NCI-H510A treated with DMSO at 0.1 percent for 48 hours (cell line): ENCODE measurements at regions not wholly inside any gene's neighbourhood (a gene's known extent, or its start where the extent isn't known, plus 50 kb on each side); places are given as distances from the start of the nearest gene placed in this dataset.
"Not testable (repeated sequence)": the region's sequence is repeated elsewhere in the genome, so short reads cannot be mapped to it uniquely, and the experiment has no call there.

Experiments used
- DNase-seq: peaks from one replicate; lab custom pipeline; 2025; lab: John Stamatoyannopoulos, UW

DNA sequence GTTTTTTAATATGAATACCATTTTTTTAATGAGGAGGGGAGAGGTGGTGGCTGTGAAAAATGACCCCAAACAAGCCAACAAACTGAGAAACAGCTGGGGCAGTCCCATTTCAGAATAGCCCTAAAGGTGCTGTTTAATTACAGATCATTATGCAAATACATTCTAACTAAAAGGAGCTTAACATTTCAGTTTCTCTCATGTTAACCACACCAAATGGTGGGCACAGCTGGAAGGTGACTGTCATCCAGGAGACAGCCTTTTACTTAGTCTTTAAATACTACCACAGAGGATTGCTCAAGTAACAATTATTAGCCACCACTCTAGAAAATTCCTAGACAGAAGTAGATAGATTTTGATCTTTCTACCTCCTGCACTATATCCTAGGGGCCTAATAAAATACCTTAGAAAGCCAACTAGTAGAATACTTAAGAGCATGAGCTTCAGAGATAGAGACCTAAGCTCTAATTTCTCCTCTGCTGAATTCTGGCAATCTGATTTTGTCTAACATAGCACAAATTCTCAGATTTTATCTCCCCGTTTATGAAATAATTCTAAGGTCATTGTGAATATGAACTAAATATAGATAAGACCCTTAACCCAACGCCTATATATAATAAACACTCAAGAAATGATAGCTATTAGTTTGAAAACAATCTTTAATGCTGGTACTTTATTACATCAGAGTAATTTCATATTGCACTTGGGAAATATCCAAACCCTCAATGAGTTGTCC is 615.1 kb upstream of the NRSN1 start:
- DNase-seq: no peak

DNA sequence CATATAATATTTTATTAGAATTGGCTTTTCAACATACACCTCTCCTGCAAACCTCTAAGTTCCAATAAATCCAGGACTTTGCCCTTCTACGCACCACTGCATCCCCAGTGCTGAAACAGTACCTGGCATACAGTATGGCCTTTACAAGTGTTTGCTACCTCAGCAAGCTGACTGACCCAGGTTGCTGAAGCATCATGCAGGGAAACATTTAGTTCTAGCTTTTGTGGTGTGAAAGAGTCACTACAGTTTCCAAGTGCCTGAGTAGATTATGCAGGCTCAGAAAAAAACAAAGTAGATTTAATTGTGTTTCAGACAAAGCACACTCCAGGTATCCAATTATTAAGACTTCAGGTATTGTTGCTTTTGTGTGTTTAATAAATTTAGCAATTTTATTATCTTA is 614.2 kb upstream of the NRSN1 start:
- DNase-seq: no peak

DNA sequence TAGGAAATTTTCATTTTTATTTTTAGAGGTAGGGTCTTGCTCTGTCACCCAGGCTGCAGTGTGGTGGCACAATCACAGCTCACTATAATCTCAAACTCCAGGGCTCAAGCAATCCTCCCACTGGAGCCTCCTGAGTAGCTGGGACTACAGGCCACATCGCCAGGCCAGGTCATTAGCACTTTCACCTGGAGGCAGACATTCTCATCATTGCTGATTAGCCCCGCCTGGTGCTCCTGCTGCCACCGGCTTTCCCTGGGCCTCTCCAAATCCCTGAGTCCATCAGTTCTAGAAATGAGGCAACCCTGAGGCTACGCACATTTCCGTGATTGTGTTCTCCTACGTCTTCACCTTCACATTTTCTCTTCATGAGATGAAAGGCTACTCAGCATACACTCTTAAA is 607.7 kb upstream of the NRSN1 start:
- DNase-seq: no peak

DNA sequence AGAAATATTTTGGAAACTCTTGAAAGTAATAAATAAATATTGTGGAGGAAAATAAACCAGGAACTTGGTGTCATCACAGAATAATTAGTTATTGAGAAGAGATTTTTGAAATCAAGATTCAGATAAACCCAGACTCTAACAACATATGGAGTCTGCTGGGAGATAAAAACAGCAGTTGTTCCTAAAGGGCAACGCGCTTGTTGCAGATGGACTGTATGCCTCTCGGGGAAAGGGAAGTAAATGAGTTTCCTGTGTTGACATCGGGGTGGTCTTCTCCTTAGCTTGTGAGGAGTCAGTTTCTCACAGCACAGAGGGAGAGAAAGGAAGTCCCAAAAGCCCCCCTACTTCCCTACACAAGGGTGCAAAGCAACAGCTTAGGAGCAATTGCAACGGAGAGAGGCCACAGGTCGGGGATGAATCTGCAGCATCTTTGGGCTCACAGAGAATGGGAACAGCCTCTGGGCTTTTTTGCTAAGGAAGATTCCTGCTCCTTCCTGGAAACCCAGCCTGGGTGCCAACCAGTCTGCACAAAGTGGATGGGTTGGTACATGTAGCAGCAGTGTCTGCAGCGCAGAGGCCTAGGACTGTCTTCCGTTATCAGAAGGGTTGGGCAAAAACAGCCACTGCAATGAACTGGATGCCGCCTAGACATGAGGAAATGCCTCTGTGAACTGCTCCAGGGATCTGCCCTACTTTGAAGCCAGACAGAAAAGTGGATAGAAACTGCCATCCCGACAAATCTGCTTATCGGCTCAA is 603.0 kb upstream of the NRSN1 start:
- DNase-seq: no peak

DNA sequence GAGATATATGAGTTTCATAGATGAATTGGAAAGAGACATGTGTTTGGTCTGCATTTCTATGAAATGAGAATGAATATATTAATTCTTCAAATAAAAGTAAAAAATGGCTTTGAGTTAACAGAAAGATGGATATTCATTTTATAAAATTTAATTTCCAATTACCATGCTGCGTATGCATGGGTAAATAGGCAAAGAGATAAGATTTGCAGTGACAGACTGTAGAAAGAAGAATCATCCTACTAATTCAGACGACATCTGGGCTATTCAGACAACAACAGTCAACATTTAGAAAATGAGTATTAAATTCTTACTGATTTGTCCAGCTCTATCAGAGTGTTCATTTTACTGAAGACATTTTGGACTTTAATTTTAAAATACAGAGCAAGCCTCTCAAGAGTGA is 602.2 kb upstream of the NRSN1 start:
- no peak for DNase-seq

DNA sequence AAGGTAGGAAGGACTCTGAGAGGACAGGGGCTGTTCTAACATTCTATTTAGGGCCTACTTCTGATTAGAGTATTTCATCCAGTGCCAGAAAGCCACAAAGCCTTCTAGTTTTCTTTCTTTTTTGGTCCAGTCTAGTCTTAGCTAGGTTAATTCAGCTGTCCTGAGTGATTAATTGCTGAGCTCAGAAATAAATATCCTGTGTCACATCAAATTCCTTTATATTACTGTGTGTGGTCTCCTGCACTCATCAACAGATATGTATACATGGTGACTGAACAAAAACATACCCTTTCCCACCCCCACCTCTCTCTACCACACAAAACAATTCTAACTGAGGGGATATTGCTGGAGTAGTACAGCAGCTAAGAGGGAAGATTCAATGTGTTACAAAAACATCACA is 601.5 kb upstream of the NRSN1 start:
- no peak for DNase-seq

DNA sequence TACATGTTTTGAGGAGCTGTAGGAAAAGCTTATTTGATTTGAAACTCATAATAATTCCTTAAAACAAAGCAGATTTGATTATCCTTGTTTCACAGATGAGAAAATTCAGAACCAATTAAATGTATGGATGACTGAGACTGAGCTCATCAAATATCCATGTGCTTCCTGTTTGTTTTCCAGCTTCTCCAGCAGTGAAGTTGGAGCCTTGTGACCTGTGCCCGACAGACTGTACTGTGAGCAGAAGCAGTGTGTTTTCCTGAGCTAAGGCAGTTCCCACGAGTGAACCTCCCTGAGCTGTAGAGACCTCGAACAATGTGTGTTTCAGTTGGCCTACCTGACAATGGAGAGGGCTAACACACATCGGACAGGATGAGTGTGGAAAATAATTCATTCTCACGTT is 599.5 kb upstream of the NRSN1 start:
- no peak for DNase-seq

DNA sequence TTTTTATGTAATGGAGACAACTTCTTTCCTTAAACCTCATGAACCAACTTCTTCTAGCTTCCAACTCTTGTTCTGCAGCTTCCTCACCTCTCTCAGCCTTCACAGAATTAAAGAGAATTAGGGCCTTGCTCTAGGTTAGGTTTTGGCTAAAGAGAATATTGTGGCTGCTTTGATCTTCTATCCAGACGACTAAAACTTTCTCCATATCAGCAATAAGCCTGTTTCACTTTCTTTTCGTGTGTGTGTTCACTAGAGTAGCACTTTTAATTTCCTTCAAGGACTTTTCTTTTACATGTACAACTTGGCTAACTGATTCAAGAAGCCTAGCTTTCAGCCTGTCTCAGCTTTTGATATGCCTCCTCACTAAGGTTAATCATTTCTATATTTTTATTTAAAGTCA is 596.1 kb upstream of the NRSN1 start:
- DNase-seq: no peak

DNA sequence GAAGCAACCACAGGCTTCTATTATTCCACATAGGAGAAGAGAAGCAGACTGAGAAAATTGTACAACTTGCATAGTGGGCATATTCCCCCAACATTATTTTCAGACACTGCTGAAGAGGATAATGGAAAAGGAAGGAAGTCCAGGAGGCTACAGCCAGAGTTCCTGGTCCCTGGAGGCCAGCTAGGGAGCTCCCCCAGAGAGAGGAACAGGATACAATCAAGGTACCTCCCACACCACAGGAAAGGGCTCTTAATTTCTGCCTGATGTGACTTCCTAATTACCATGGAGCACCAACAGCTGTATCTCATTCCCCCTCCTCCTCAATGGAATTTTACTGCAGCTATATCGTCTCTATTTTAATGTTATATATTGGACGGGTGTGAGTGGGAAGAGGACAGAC is 594.3 kb upstream of the NRSN1 start:
- DNase-seq: no peak

DNA sequence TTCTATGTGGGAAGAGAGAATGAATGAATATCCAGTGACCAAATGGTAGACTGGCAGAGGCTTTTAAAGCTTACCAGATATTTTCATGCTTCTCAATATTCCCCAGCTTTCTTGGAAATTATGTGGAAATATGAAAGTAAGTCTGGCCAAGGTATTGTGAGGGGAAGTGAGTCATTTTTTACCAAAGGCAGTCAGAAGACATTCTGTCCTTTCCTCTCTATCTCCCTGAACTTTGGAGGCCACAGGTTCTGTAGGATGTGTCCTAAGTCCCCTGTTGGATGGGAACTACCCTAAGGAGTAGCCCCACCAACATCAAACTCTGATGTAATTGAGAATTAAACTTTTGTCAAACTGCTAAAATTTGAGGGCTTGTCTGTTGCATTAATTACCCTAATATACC is 593.8 kb upstream of the NRSN1 start:
- DNase-seq: no peak

DNA sequence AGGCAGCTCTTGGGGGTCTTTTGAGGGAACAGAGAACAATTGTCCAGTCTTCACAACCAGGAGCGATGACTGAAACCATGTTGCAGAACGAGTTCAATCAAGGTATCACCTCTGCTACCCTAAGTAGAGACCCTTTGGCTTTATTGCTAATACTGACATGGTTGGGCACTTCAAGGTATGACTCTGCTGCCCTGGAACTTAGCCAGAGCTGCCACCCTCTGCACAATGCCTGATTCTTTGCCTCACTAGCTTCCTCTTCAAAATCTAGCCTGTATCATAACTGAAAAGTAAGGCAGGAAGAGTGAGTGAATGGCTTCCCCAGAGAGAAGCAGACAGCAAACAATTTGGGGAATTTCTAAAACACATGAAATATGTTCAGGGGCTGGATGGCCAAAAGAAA is 592.7 kb upstream of the NRSN1 start:
- DNase-seq: no peak

DNA sequence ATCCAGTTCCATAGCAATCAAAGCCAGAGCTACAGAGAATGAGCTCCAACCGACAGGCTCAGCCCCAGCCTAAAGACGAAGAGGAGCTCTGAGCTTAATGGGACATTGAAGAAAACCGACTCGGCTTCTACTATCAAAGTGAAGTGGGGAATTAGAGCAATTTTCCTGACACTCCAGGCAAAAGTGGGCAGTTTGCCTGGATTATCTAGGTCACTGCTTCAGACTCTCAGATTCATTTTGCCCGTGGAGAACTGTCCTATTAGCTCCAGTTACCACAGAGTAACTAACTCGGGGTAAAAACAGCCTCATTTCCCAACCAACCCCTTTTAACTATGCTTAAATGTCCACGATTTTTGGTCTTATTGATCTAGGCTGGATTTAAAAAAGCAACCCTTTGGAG is 592.1 kb upstream of the NRSN1 start:
- DNase-seq: no peak

DNA sequence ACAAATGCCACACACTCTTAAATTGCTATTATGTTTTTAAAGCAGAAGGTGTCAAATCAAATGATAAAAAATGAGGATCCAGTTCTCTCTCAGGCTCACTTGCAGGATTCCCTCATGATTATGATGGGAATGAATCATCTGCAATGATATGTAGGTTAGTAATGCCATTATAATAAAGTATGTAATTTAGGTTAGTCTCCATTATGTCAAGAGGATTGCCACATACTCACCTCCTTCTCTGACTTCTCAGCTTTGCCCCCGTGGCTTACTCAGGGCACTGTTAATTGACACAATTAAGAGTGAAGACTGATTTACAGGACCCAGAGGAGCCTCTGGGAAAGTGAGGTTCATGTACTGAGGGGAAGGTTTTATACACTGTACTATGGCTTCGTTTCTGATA is 591.7 kb upstream of the NRSN1 start:
- DNase-seq: no peak

DNA sequence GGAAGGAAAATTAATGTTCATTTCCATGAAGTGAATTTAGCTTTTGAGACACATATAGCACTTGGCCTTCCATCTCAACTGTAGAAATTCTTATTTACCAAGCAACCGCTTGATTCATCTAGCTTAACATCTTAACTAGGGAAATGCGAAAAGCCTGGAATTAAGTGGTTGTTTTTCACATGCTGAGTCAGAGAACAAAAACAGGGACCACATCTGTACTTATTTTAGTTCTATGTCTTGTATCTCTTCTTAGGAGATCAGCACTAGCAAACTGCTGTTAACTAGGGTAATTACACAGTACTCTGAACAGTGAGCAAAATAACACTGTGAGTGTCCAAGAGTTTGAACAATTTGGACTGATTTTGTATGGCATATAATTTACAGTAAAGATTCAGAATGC is 590.9 kb upstream of the NRSN1 start:
- no peak for DNase-seq

DNA sequence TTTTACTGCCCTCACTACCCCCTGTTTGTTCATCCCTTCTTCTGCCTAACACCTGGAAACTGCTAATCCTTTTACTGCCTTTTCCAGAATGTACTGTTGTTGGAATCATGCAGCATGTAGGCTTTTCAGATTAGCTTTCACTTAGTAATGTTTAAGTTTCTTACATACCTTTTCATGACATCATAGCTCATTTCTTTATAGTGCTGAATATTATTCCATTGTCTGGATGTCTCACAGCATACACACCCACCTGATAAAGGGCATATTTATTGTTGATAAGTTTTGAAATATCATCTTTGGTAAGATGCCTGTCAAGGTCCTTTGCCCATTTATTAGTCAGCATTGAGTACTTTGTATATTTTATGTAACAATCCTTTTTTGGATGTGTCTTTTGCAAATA is 588.2 kb upstream of the NRSN1 start:
- DNase-seq: no peak

DNA sequence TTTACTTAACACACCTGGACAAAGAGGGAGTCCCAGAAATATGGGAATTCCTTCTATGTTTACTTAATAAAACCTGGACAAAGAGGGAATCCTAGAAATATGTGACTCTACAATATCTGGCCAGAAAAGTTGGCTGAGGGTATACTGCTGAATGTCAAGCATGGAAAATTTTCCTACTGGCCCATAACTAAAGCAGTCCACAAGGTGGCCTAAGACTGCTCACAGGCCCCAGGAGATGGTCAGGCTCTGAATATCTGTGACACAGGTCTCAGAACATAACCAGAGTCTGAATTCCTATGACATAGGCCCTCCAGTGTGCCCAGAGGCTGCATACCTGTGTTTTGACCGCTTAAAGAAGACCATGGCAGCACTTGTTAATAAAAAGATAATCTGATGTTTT is 578.2 kb upstream of the NRSN1 start:
- DNase-seq: no peak

DNA sequence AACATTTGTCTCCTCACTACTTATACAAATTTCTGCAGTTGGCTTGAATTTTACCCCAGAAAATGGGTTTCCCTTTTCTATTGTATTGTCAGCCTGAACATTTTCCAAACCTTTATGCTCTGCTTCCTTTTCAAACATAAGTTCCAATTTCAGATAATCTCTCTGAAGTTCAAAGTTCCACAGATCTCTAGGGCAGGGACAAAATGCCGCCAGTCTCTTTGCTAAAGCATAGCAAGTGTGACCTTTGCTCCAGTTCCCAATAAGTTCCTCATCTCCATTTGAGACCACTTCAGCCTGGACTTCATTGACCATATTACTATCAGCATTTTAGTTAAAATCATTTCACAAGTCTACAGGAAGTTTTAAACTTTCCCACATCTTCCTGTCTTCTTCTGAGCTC is 571.1 kb upstream of the NRSN1 start:
- not testable (repeated sequence) for DNase-seq

DNA sequence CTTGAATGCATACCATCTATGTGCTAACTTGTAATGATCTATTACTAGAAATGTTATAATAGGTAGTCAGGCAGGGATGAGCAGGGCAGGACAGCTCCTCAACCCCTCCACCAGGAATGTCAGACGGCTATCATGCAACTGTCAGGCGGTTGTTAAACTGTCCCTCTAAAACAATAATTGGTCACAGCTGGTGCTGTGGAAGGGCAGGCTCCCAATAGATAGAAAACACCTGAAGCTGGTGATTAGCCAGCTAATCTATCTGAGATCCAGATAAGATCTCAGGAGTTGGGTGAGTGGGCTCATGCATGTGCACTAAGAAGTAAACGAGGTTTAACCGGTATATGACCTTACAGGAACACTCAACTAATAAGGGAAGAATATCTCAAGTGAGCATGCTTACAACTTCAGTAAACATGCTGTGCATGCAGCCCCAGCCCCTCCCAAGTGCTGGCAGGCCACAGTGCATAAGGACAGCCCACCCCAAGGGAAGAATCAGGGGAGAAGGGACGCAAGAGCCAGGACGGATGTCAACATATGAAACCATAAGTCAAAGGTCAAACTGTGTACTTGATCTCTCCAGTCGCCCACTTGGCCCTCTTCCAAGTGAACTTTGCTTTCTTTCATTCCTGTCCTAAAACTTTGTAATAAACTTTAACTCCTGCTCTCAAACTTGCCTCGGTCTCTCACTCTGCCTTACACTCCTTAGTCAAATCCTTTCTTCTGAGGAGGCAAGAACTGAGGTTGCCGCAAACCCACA is 566.2 kb upstream of the NRSN1 start:
- no peak for DNase-seq

DNA sequence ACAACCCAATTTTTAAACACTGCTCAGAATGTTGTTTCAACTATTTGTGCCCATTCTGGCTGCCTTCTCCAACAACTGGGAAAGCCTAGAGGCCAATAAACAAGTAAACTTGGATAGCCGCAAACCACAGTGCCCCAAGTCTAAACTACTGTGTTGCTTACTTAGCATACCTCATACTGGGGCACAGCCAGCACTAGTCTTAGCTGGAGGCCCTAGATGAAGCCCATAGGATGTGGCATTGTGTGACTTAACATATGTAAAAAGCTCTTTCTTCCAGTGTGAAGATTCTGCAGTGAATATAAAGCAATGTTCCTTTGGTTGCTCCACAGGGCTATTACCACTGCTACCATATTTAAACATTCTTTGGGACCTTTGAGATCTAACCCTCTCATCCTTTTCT is 564.3 kb upstream of the NRSN1 start:
- no peak for DNase-seq

DNA sequence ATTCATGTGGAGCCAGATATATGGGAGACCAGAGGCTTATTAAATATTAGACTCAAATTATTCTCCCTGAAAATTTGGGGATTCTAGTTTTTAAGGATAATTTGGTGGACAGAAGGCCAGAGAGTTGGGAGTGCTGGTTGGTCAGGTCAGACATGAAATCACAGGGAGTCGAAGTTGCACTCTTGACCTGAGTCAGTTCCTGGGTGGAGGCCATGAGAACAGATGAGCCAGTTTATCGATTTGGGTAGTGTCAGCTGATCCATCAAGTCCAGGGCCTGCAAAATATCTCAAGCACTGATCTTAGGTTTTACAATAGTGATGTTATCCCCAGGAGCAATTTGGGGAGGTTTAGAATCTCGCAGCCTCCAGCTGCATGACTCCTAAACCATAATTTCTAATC is 563.5 kb upstream of the NRSN1 start:
- no peak for DNase-seq

DNA sequence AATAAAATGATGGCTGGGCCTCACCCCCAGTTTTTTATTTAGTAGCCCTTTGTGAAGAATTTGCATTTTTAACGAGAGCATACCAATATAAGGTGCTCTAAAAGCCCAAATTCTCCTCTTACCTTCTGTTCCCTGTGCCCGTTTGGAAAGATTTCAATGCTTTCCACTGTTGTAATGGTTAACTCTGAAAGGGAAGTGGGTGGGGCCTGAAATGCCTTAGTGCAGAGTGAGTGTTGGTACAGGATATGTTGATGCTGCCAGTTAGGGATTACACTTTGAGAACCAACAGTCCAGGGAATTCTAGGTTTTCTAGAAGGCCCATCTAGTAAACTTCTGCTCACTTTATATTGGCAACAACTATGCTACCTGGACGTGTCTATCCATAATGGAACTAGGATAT is 562.7 kb upstream of the NRSN1 start:
- DNase-seq: no peak

DNA sequence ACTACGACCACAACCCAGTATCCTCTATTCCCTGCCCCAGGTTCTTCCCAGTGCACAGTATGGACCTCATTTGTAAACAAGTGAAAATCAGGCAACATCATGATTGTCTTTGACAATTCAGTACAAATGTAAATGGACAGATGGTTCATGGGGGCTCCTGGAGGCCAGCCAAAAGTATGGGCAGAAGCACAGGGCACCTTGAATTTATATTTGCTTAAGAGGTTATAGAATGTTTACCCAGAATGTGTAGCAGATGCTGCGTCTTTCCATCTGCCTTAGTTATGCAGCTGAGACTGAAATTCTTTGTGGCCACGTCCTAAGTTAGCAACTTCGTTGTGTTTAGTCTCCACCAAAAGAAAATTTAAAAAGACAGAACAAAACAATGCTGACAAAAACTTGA is 559.6 kb upstream of the NRSN1 start:
- DNase-seq: peak; percentile 8

DNA sequence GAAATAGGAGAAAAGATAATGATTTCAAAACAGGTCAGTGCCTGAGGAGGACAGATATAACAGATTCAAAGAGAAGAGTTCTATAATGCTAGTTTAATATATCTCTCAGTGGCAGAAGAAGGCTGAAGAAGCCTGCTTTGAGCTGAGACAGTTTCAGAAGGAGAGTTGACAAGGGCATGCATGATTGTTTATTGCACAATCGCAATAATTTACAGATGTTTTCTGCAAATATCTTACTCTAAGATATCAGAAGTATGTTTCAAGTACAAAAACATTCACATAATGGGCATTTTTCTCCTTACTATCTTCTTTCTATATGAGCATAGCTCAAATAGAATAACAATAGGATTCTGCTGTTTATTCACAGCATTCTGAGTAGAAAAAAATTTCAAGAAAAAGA is 557.7 kb upstream of the NRSN1 start:
- DNase-seq: no peak
